ENCODE measurements at regions not wholly inside any gene's neighbourhood (a gene's known extent, or its start where the extent isn't known, plus 50 kb on each side); places are given as distances from the start of the nearest gene placed in this dataset.

GRCh38 chr4:152107736-152108500, 347.1 kb upstream of the GATB start:
- Histone ChIP-seq H4K20me1 (ENCODE audit: control insufficient read depth, insufficient read depth, low read length, poor library complexity, severe bottlenecking) (no peaks in the 10 kb centered on the region), H3K4me2 (replicated peaks; ENCODE audit: low read depth, low read length, poor library complexity, severe bottlenecking) (no peak overlapping the region), H3K9me3 (ENCODE audit: control extremely low read depth in 1 of 3, control insufficient read depth in 2 of 3, insufficient read depth in 1 of 3, low read length in 2 of 3) (no peaks in the 10 kb centered on the region), H3K4me1 (ENCODE audit: control insufficient read depth in 2 of 2, insufficient read depth in 2 of 2, low read length in 2 of 2) (peaks cover 5 to 9% of the 10 kb centered on the region in 2 donors), H3K27me3 (replicated peaks in 1 of 4; ENCODE audit: control extremely low read depth in 1 of 4, control insufficient read depth in 3 of 4, insufficient read depth in 4 of 4, low read length in 3 of 4) (peaks cover 0 to 7% (median 0%) of the 10 kb centered on the region in 4 experiments), H3K79me2 (ENCODE audit: control insufficient read depth, insufficient read depth, low read length) (no peaks in the 10 kb centered on the region), H2AFZ (ENCODE audit: insufficient read depth, low read depth, low read length, poor library complexity, severe bottlenecking) (no peak overlapping the region), H3K27ac (ENCODE audit: low read length in 2 of 2) (no peak overlapping the region), H3K4me3 (ENCODE audit: control extremely low read depth in 1 of 5, extremely low read depth in 1 of 5, insufficient read depth in 1 of 5, low read depth in 2 of 5, low read length in 4 of 5) (no peak overlapping the region), H3K36me3 (replicated peaks in 1 of 2; ENCODE audit: control extremely low read depth in 1 of 2, control insufficient read depth in 1 of 2, extremely low read depth in 1 of 2, insufficient read depth in 2 of 2, low read length in 1 of 2) (no peaks in the 10 kb centered on the region), H3K9ac (ENCODE audit: low read length) (no peak overlapping the region)
- Mint-ChIP-seq H3K27me3 (peaks cover 32% of the 10 kb centered on the region), H3K4me1 (no peaks in the 10 kb centered on the region), H3K4me3 (no peak overlapping the region), H3K27ac (no peak overlapping the region), H3K9me3 (ENCODE audit: insufficient read depth) (no peaks in the 10 kb centered on the region)
- WGBS (ENCODE audit: insufficient coverage): 71% methylated on average over 4 of the region's 8 CpGs
- TF ChIP-seq CTCF (IDR thresholded peaks at IDR 0.05) (no peak), EZH2 (IDR thresholded peaks at IDR 0.05; ENCODE audit: borderline replicate concordance, insufficient read depth, low read depth, low read length, poor library complexity, severe bottlenecking) (no peak)
- intact Hi-C loops (cut with micrococcal nuclease): no loop called here
- ChIA-PET POLR2A (no interaction called here), CTCF (no interaction called here)
- no peak for DNase-seq
- ATAC-seq (ENCODE audit: low read depth): no peak

- Histone ChIP-seq H3K27ac (ENCODE audit: low read length in 2 of 2) (no peak overlapping the region), H3K79me2 (ENCODE audit: control insufficient read depth, insufficient read depth, low read length) (no peaks in the 10 kb centered on the region), H4K20me1 (ENCODE audit: control insufficient read depth, insufficient read depth, low read length, poor library complexity, severe bottlenecking) (no peaks in the 10 kb centered on the region), H3K27me3 (replicated peaks in 1 of 4; ENCODE audit: control extremely low read depth in 1 of 4, control insufficient read depth in 3 of 4, insufficient read depth in 4 of 4, low read length in 3 of 4) (peaks cover 0 to 7% (median 0%) of the 10 kb centered on the region in 4 experiments), H3K9me3 (ENCODE audit: control extremely low read depth in 1 of 3, control insufficient read depth in 2 of 3, insufficient read depth in 1 of 3, low read length in 2 of 3) (no peaks in the 10 kb centered on the region), H2AFZ (ENCODE audit: insufficient read depth, low read depth, low read length, poor library complexity, severe bottlenecking) (no peak overlapping the region), H3K4me1 (ENCODE audit: control insufficient read depth in 2 of 2, insufficient read depth in 2 of 2, low read length in 2 of 2) (peaks cover 7 to 9% of the 10 kb centered on the region in 2 donors), H3K4me2 (replicated peaks; ENCODE audit: low read depth, low read length, poor library complexity, severe bottlenecking) (no peak overlapping the region), H3K4me3 (ENCODE audit: control extremely low read depth in 1 of 5, extremely low read depth in 1 of 5, insufficient read depth in 1 of 5, low read depth in 2 of 5, low read length in 4 of 5) (no peak overlapping the region), H3K9ac (ENCODE audit: low read length) (no peak overlapping the region), H3K36me3 (replicated peaks in 1 of 2; ENCODE audit: control extremely low read depth in 1 of 2, control insufficient read depth in 1 of 2, extremely low read depth in 1 of 2, insufficient read depth in 2 of 2, low read length in 1 of 2) (no peaks in the 10 kb centered on the region)
- intact Hi-C loops (cut with micrococcal nuclease): no loop called here
- TF ChIP-seq EZH2 (IDR thresholded peaks at IDR 0.05; ENCODE audit: borderline replicate concordance, insufficient read depth, low read depth, low read length, poor library complexity, severe bottlenecking) (no peak), CTCF (IDR thresholded peaks at IDR 0.05) (no peak)
- DNase-seq (no peak), ATAC-seq (ENCODE audit: low read depth) (no peak)
- Mint-ChIP-seq H3K27ac (no peak overlapping the region), H3K4me1 (peaks cover under 1% of the 10 kb centered on the region), H3K9me3 (ENCODE audit: insufficient read depth) (no peaks in the 10 kb centered on the region), H3K27me3 (peaks cover 32% of the 10 kb centered on the region), H3K4me3 (no peak overlapping the region)
- 85% methylated on average over 5 of the region's 6 CpGs for WGBS (ENCODE audit: insufficient coverage)
- CTCF ChIA-PET: no interaction called here
- POLR2A ChIA-PET: no interaction called here
Measured at GRCh38 chr4:152106781-152107321, 346.0 kb upstream of the GATB start.

Data from B cell (primary cell).